ENCODE measurements at regions not wholly inside any gene's neighbourhood (a gene's known extent, or its start where the extent isn't known, plus 50 kb on each side); places are given as distances from the start of the nearest gene placed in this dataset.

DNA sequence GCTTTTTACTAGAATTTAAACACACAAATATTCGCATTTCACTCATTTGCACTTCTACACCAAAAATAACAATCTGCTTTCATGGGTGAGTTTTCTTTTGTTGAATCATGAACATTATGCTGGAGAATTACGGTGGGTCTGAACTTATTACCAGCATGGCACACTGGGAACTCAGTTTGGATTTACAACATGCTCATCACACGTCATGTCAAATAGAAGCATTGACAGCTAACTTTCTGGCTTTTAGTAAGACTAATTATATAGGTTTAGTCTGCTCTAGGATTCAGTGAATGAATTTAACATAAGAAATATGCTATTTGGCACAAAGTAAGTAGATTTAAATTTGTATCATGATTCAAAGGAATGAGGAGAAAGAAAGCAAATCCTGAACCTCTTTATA is 290.4 kb downstream of the TMEM167A start:
- no peaks in the 10 kb centered on the region for H3K36me3 ChIP-seq
- no peak overlapping the region for H3K27ac ChIP-seq
- no peak for DNase-seq
- H3K4me3 ChIP-seq (ENCODE audit: low read depth, low read length) = no peak overlapping the region
- TF ChIP-seq, protein P1, sequence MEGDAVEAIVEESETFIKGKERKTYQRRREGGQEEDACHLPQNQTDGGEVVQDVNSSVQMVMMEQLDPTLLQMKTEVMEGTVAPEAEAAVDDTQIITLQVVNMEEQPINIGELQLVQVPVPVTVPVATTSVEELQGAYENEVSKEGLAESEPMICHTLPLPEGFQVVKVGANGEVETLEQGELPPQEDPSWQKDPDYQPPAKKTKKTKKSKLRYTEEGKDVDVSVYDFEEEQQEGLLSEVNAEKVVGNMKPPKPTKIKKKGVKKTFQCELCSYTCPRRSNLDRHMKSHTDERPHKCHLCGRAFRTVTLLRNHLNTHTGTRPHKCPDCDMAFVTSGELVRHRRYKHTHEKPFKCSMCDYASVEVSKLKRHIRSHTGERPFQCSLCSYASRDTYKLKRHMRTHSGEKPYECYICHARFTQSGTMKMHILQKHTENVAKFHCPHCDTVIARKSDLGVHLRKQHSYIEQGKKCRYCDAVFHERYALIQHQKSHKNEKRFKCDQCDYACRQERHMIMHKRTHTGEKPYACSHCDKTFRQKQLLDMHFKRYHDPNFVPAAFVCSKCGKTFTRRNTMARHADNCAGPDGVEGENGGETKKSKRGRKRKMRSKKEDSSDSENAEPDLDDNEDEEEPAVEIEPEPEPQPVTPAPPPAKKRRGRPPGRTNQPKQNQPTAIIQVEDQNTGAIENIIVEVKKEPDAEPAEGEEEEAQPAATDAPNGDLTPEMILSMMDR (IDR thresholded peaks at IDR 0.05; ENCODE audit: low read depth, low read length) = no peak
- H3K27me3 ChIP-seq (ENCODE audit: insufficient read depth, low read depth, severe bottlenecking) = no peaks in the 10 kb centered on the region
- no peaks in the 10 kb centered on the region for H3K9me3 ChIP-seq (ENCODE audit: severe bottlenecking)

DNA sequence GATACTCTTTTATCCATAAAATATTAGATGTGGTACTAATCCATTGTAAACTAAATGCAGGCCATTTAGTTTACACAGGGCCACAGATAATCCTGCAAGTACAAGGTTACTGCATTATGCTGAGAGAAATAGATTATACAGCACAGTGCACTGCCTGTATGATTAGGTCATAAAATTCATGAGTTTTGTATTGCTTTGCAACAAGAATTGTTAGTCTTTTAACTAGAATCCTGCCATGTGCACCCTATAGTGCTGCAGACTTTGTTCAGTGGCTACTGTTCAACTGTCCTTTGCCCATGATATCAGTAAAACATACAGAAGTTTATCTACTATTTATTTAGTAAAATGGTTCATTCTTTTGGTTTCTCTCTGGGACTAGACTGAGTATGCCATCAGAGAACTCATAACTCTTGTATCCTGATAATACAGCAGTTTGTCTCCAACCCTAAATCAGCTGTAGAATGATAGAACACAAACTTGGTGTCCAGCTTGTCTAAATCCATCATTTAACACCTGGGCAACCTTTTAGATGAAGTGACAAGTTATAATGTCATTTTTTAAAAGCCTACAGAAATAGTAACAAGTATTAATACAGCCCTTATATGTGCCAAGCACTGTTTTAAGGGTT is 291.2 kb downstream of the TMEM167A start:
- no peak for DNase-seq
- Histone ChIP-seq H3K9me3 (ENCODE audit: severe bottlenecking) (no peaks in the 10 kb centered on the region), H3K4me3 (ENCODE audit: low read depth, low read length) (no peak overlapping the region), H3K27me3 (ENCODE audit: insufficient read depth, low read depth, severe bottlenecking) (no peaks in the 10 kb centered on the region), H3K36me3 (no peaks in the 10 kb centered on the region), H3K27ac (no peak overlapping the region)
- TF ChIP-seq, protein P1 (IDR thresholded peaks at IDR 0.05; ENCODE audit: low read depth, low read length) = no peak

DNA sequence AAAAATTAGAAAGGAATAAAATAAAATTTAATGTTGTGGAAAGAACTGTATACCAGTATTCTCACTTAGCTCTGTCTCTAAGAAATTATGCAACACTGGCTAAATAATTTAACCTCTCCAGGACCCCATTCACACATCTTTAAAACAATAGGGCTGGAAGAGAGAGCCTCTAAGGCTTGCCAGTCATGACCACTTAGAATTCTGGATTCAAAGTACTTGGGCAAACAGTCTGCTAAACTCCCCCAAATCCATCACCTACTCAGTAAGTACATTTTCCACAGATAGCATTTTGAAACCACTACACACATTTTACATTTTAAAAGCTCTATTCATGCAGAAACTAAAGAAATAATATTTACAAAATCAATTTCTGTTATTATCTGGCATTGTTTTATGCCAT is 291.7 kb downstream of the TMEM167A start:
- Histone ChIP-seq H3K4me3 (ENCODE audit: low read depth, low read length) (no peak overlapping the region), H3K27me3 (ENCODE audit: insufficient read depth, low read depth, severe bottlenecking) (no peaks in the 10 kb centered on the region), H3K27ac (no peak overlapping the region), H3K36me3 (no peaks in the 10 kb centered on the region), H3K9me3 (ENCODE audit: severe bottlenecking) (no peaks in the 10 kb centered on the region)
- DNase-seq = no peak
- TF ChIP-seq, protein P1 (IDR thresholded peaks at IDR 0.05; ENCODE audit: low read depth, low read length) = no peak

DNA sequence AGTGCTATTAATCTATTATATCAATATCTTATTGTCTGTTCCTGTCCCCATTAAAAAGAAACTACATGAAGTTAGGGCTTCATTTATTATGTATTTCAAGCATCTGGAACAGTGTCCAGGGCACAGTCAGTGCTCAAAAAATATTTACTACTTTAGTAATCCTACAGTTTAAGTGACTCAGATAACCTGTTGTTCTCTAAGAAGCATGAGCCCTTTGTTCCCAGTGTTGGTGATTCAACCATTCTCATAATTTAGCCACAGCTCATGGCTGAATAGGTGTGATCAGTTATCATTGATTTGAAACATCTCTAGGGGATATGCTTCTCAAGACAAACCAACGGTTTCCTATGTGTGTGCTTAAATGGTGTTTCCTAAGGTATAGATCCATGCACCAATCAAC is 292.7 kb downstream of the TMEM167A start:
- H3K9me3 ChIP-seq (ENCODE audit: severe bottlenecking) = no peaks in the 10 kb centered on the region
- TF ChIP-seq, protein P1 (IDR thresholded peaks at IDR 0.05; ENCODE audit: low read depth, low read length) = no peak
- no peak for DNase-seq
- no peaks in the 10 kb centered on the region for H3K27me3 ChIP-seq (ENCODE audit: insufficient read depth, low read depth, severe bottlenecking)
- H3K27ac ChIP-seq = no peak overlapping the region
- H3K36me3 ChIP-seq = no peaks in the 10 kb centered on the region
- no peak overlapping the region for H3K4me3 ChIP-seq (ENCODE audit: low read depth, low read length)

DNA sequence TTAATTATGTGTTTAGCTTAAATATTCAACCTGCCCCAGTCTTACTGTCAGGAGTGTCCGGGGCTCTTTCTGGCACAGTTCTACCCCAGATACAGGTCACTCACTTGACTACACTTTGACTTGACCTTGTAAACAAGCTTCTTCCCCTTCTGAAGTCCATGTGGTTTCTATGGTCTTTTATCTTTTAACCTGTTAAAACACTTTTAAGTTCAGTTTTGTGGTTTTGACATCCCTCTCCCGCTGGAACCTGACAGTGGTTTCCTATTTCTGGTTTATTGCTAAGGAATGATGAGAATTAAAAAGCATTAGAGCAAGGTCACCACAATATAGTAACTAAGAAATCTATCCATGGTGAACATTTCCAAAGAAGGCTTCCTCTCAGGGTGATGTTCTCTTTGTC is 300.1 kb downstream of the TMEM167A start:
- TF ChIP-seq, protein P1 (IDR thresholded peaks at IDR 0.05; ENCODE audit: low read depth, low read length) = no peak
- DNase-seq = no peak
- no peaks in the 10 kb centered on the region for H3K27me3 ChIP-seq (ENCODE audit: insufficient read depth, low read depth, severe bottlenecking)
- H3K9me3 ChIP-seq (ENCODE audit: severe bottlenecking) = no peaks in the 10 kb centered on the region
- H3K4me3 ChIP-seq (ENCODE audit: low read depth, low read length) = no peak overlapping the region
- no peaks in the 10 kb centered on the region for H3K36me3 ChIP-seq
- no peak overlapping the region for H3K27ac ChIP-seq

DNA sequence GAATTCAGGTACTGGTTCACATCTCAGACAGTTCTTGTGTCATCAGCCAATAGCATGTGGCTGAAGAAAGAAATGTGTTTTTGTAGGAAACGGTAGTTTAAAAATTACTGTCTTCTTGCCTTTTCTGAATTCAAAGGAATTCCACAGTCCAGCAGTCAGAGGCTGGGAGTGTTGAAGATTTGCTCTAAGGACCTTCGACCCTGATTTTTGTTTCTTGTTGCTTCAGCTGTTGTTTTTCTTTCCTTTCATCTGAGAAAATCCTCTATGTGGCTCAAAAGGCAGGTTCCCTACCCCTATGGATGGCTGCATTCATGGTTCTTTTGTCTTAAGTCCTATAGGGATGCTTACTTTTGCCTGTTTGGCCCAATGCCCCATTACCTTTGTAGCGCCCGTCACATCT is 304.9 kb downstream of the TMEM167A start:
- Histone ChIP-seq H3K27ac (no peak overlapping the region), H3K9me3 (ENCODE audit: severe bottlenecking) (no peaks in the 10 kb centered on the region), H3K27me3 (ENCODE audit: insufficient read depth, low read depth, severe bottlenecking) (no peaks in the 10 kb centered on the region), H3K36me3 (no peaks in the 10 kb centered on the region), H3K4me3 (ENCODE audit: low read depth, low read length) (no peak overlapping the region)
- TF ChIP-seq, protein P1 (IDR thresholded peaks at IDR 0.05; ENCODE audit: low read depth, low read length) = no peak
- no peak for DNase-seq

Measured in WERI-Rb-1 (cell line).